PC-9 (cell line): ENCODE measurements at regions not wholly inside any gene's neighbourhood (a gene's known extent, or its start where the extent isn't known, plus 50 kb on each side); places are given as distances from the start of the nearest gene placed in this dataset.

Experiments used
- EZH2 ChIP-seq: fragments of 200-600 bp; sonication (generic); IDR thresholded peaks from 2 replicates; pipeline ENCODE4 v1.8.0; 2017; ENCODE audit warnings: antibody characterized with exemption, low read depth
- TF ChIP-seq, protein P1 (sequence below): fragments of 200-600 bp; sonication (generic); conservative IDR thresholded peaks from 2 replicates; pipeline ENCODE4 v1.6.1; 2017; ENCODE audit warnings: mixed run types, antibody characterized with exemption, mild to moderate bottlenecking, moderate library complexity

DNA sequence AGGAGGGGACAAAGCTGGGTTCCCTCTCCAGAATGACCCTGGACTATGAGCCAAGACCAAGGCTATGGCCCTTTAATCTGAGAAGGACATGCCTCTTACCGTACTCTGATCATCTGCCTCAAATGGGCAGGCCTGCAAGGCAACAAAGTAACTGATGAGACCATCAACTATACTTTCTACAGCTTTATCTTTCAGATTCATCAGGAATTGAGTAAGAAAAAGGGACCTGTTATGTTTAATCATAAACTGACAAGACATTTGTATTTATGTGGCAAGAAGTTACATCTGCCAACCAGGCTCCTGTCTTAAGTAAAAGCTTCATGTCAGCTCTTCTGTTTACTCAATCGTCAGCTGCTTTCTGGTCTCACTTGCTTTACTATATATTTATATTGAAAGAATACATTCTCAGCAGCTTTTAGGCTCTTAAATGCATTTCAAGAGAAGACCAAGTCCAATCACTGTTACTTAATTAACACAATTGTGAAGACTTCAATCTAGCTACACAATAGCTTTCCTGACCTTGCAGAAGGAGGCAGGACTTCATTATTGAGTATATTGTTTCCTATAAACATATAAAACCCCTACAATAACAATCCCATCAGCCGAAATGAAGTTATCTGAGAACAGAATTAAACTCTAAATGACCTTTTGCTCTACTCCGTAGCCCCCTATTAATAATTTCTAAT is 163.8 kb downstream of the ETAA1 start:
- TF ChIP-seq, protein P1, sequence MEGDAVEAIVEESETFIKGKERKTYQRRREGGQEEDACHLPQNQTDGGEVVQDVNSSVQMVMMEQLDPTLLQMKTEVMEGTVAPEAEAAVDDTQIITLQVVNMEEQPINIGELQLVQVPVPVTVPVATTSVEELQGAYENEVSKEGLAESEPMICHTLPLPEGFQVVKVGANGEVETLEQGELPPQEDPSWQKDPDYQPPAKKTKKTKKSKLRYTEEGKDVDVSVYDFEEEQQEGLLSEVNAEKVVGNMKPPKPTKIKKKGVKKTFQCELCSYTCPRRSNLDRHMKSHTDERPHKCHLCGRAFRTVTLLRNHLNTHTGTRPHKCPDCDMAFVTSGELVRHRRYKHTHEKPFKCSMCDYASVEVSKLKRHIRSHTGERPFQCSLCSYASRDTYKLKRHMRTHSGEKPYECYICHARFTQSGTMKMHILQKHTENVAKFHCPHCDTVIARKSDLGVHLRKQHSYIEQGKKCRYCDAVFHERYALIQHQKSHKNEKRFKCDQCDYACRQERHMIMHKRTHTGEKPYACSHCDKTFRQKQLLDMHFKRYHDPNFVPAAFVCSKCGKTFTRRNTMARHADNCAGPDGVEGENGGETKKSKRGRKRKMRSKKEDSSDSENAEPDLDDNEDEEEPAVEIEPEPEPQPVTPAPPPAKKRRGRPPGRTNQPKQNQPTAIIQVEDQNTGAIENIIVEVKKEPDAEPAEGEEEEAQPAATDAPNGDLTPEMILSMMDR = no peak
- no peak for TF ChIP-seq EZH2
